ENCODE measurements at regions not wholly inside any gene's neighbourhood (a gene's known extent, or its start where the extent isn't known, plus 50 kb on each side); places are given as distances from the start of the nearest gene placed in this dataset.

- H3K9me3 ChIP-seq (ENCODE audit: control insufficient read depth, insufficient read depth, low read depth, low read length) = no peaks in the 10 kb centered on the region
- no peak overlapping the region for H3K9ac ChIP-seq (ENCODE audit: insufficient read depth, low read length)
- H2AFZ ChIP-seq (ENCODE audit: low read length) = no peak overlapping the region
- no peaks in the 10 kb centered on the region for H3K36me3 ChIP-seq (ENCODE audit: control insufficient read depth, insufficient read depth, low read length)
- H3K4me3 ChIP-seq (replicated peaks in 1 of 4; ENCODE audit: control extremely low read depth in 1 of 4, insufficient read depth in 1 of 4, low read depth in 3 of 4, low read length in 4 of 4) = no peak overlapping the region
- TF ChIP-seq CTCF (conservative IDR thresholded peaks at IDR 0.05 in 1 of 2, IDR thresholded peaks at IDR 0.05 in 1 of 2; ENCODE audit: low read depth in 1 of 2, low read length in 2 of 2) = no peak
- no peak for TF ChIP-seq EZH2 (IDR thresholded peaks at IDR 0.05; ENCODE audit: low read length, missing control alignments)
- no peaks in the 10 kb centered on the region for H4K20me1 ChIP-seq (ENCODE audit: control insufficient read depth, extremely low read depth, insufficient read depth, low read length)
- DNase-seq (ENCODE audit: low read depth in 2 of 2) = no peak
- H3K27ac ChIP-seq (ENCODE audit: insufficient read depth, low read length) = no peak overlapping the region
- H3K27me3 ChIP-seq (ENCODE audit: control insufficient read depth, insufficient read depth, low read length) = no peaks in the 10 kb centered on the region
- no peaks in the 10 kb centered on the region for H3K4me1 ChIP-seq (ENCODE audit: control insufficient read depth, extremely low read depth, insufficient read depth, low read length)
- no peaks in the 10 kb centered on the region for H3K79me2 ChIP-seq (ENCODE audit: control insufficient read depth, insufficient read depth, low read length)
- no peak overlapping the region for H3K4me2 ChIP-seq (ENCODE audit: extremely low read depth, insufficient read depth, low read length)
Measured at GRCh38 chr20:52461582-52461981, 270.0 kb upstream of the ZFP64 start.

- no peaks in the 10 kb centered on the region for H4K20me1 ChIP-seq (ENCODE audit: control insufficient read depth, extremely low read depth, insufficient read depth, low read length)
- no peak for TF ChIP-seq CTCF (conservative IDR thresholded peaks at IDR 0.05 in 1 of 2, IDR thresholded peaks at IDR 0.05 in 1 of 2; ENCODE audit: low read depth in 1 of 2, low read length in 2 of 2)
- no peak for TF ChIP-seq EZH2 (IDR thresholded peaks at IDR 0.05; ENCODE audit: low read length, missing control alignments)
- H3K79me2 ChIP-seq (ENCODE audit: control insufficient read depth, insufficient read depth, low read length) = no peaks in the 10 kb centered on the region
- no peaks in the 10 kb centered on the region for H3K36me3 ChIP-seq (ENCODE audit: control insufficient read depth, insufficient read depth, low read length)
- DNase-seq (ENCODE audit: low read depth in 2 of 2) = no peak
- H3K4me1 ChIP-seq (ENCODE audit: control insufficient read depth, extremely low read depth, insufficient read depth, low read length) = no peaks in the 10 kb centered on the region
- H3K4me3 ChIP-seq (replicated peaks in 1 of 4; ENCODE audit: control extremely low read depth in 1 of 4, insufficient read depth in 1 of 4, low read depth in 3 of 4, low read length in 4 of 4) = no peak overlapping the region
- H3K27ac ChIP-seq (ENCODE audit: insufficient read depth, low read length) = no peak overlapping the region
- no peak overlapping the region for H2AFZ ChIP-seq (ENCODE audit: low read length)
- no peak overlapping the region for H3K9ac ChIP-seq (ENCODE audit: insufficient read depth, low read length)
- H3K4me2 ChIP-seq (ENCODE audit: extremely low read depth, insufficient read depth, low read length) = no peak overlapping the region
- H3K27me3 ChIP-seq (ENCODE audit: control insufficient read depth, insufficient read depth, low read length) = no peaks in the 10 kb centered on the region
- no peaks in the 10 kb centered on the region for H3K9me3 ChIP-seq (ENCODE audit: control insufficient read depth, insufficient read depth, low read depth, low read length)
Measured at GRCh38 chr20:52459150-52459549, 267.6 kb upstream of the ZFP64 start.

DNA sequence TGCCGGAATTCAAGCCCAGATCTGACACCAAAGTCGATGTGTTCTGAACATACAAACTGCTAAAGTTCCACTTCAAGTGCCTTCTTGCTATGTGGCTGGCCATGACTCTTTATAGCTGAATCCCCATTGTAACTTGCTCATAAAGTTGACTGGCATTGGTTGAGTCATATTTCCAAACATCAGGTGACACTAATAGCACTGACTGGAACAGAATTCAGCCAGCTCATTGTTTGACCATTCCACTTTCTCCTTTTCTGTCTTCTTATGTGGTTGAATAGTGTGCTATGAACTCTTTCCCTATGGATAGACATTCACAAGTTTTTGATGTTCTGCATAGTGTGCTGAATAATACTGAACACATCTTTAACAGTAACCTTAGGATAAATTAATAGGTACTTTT, 266.2 kb upstream of the ZFP64 start:
- Histone ChIP-seq H4K20me1 (ENCODE audit: control insufficient read depth, extremely low read depth, insufficient read depth, low read length) (no peaks in the 10 kb centered on the region), H3K27ac (ENCODE audit: insufficient read depth, low read length) (no peak overlapping the region), H3K4me1 (ENCODE audit: control insufficient read depth, extremely low read depth, insufficient read depth, low read length) (no peaks in the 10 kb centered on the region), H3K9ac (ENCODE audit: insufficient read depth, low read length) (no peak overlapping the region), H3K4me3 (replicated peaks in 1 of 4; ENCODE audit: control extremely low read depth in 1 of 4, insufficient read depth in 1 of 4, low read depth in 3 of 4, low read length in 4 of 4) (no peak overlapping the region), H3K9me3 (ENCODE audit: control insufficient read depth, insufficient read depth, low read depth, low read length) (no peaks in the 10 kb centered on the region), H2AFZ (ENCODE audit: low read length) (no peak overlapping the region), H3K79me2 (ENCODE audit: control insufficient read depth, insufficient read depth, low read length) (no peaks in the 10 kb centered on the region), H3K36me3 (ENCODE audit: control insufficient read depth, insufficient read depth, low read length) (no peaks in the 10 kb centered on the region), H3K4me2 (ENCODE audit: extremely low read depth, insufficient read depth, low read length) (no peak overlapping the region), H3K27me3 (ENCODE audit: control insufficient read depth, insufficient read depth, low read length) (no peaks in the 10 kb centered on the region)
- TF ChIP-seq EZH2 (IDR thresholded peaks at IDR 0.05; ENCODE audit: low read length, missing control alignments) (no peak), CTCF (conservative IDR thresholded peaks at IDR 0.05 in 1 of 2, IDR thresholded peaks at IDR 0.05 in 1 of 2; ENCODE audit: low read depth in 1 of 2, low read length in 2 of 2) (no peak)
- peak in 1 of 2 donors; percentile 63 for DNase-seq (ENCODE audit: low read depth in 2 of 2)
